ENCODE measurements at regions not wholly inside any gene's neighbourhood (a gene's known extent, or its start where the extent isn't known, plus 50 kb on each side); places are given as distances from the start of the nearest gene placed in this dataset.

DNA sequence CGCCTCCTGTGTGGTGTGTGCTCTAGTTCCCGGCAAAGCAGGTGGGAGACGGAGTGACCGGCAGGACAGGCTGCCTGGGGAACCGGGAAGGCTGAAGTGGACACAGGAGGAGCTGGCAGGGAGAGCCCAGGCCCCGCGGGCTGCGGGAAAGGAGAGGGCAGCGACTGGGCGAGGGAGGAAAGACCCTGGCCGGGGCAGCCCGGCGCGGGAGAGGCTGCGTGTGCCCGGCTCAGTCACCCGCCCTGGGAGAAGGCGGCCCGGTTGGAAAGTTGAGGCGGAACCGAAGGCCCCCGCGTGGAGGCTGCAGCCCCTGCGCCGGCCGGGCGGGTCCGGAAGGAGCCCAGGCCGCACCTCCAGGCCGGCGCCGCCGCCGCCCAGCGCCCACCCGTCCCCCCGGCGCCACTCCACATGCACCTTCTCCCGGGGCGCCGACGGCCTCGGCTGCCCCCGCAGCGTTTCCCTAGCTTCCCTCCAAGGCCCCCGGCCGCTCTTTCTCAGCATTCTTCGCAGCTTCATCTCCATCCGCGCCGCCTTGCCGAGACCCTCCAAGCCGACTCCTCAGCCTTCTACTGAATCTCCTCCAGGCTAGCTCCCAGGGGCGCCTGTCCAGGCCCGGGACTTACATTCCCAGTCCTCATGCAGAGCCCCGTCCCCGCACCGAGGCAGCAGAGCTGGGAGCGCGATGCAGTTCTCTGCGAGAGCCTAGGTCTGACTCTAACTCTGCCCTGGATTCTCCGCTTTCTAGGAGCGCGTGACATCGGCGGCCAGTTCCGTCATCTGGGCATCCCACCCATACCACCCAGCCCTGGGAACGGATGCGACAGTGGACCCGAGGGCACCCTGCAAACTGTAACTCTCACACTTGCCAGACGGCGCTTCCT is 152.0 kb downstream of the ERCC6L2 start:
- TF ChIP-seq, protein P1, sequence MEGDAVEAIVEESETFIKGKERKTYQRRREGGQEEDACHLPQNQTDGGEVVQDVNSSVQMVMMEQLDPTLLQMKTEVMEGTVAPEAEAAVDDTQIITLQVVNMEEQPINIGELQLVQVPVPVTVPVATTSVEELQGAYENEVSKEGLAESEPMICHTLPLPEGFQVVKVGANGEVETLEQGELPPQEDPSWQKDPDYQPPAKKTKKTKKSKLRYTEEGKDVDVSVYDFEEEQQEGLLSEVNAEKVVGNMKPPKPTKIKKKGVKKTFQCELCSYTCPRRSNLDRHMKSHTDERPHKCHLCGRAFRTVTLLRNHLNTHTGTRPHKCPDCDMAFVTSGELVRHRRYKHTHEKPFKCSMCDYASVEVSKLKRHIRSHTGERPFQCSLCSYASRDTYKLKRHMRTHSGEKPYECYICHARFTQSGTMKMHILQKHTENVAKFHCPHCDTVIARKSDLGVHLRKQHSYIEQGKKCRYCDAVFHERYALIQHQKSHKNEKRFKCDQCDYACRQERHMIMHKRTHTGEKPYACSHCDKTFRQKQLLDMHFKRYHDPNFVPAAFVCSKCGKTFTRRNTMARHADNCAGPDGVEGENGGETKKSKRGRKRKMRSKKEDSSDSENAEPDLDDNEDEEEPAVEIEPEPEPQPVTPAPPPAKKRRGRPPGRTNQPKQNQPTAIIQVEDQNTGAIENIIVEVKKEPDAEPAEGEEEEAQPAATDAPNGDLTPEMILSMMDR (IDR thresholded peaks at IDR 0.05; ENCODE audit: extremely low read depth, low read depth, low read length): no peak

DNA sequence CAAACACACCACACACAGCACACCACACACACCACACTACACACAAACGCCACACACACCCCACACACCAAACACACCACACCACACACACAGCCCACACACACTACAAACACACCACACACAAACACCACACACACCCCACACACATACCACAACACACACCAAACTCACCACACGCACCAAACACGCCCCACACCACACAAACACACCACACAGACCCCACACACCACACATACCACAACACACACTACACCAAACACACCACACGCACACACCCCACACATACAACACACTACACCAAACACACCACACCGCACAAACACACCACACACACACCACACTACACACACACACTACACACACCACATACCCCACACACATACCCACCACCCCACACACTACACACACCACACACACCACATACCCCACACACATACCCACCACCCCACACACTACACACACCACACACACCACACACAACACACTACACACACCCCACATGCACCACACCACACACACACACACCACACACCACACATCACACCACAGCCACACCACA is 151.2 kb downstream of the ERCC6L2 start:
- Histone ChIP-seq H3K27ac (ENCODE audit: low read depth, low read length) (no peak overlapping the region), H4K20me1 (ENCODE audit: insufficient read depth, low read length) (no peaks in the 10 kb centered on the region), H3K79me2 (ENCODE audit: insufficient read depth, low read length) (no peaks in the 10 kb centered on the region), H3K27me3 (ENCODE audit: insufficient read depth, low read length) (peaks cover 53% of the 10 kb centered on the region), H3K9me3 (ENCODE audit: low read depth, low read length) (no peaks in the 10 kb centered on the region), H3K4me1 (ENCODE audit: insufficient read depth, low read length) (no peaks in the 10 kb centered on the region), H2AFZ (ENCODE audit: low read length) (no peak overlapping the region), H3K4me2 (ENCODE audit: insufficient read depth, low read length) (no peak overlapping the region), H3K4me3 (ENCODE audit: insufficient read depth, low read length) (no peak overlapping the region), H3K36me3 (ENCODE audit: insufficient read depth, low read length) (no peaks in the 10 kb centered on the region)
- TF ChIP-seq, protein P1 (IDR thresholded peaks at IDR 0.05; ENCODE audit: extremely low read depth, low read depth, low read length): no peak
- DNase-seq (ENCODE audit: insufficient read length, low spot score, missing footprints): no peak

More for the DNA sequence above, 152.0 kb downstream of the ERCC6L2 start:
- Histone ChIP-seq H3K4me3 (ENCODE audit: insufficient read depth, low read length) (no peak overlapping the region), H3K27me3 (ENCODE audit: insufficient read depth, low read length) (peaks cover 45% of the 10 kb centered on the region), H2AFZ (ENCODE audit: low read length) (no peak overlapping the region), H3K9me3 (ENCODE audit: low read depth, low read length) (no peaks in the 10 kb centered on the region), H3K79me2 (ENCODE audit: insufficient read depth, low read length) (no peaks in the 10 kb centered on the region), H4K20me1 (ENCODE audit: insufficient read depth, low read length) (no peaks in the 10 kb centered on the region), H3K4me2 (ENCODE audit: insufficient read depth, low read length) (no peak overlapping the region), H3K36me3 (ENCODE audit: insufficient read depth, low read length) (no peaks in the 10 kb centered on the region), H3K4me1 (ENCODE audit: insufficient read depth, low read length) (no peaks in the 10 kb centered on the region), H3K27ac (ENCODE audit: low read depth, low read length) (no peak overlapping the region)
- DNase-seq (ENCODE audit: insufficient read length, low spot score, missing footprints): no peak

DNA sequence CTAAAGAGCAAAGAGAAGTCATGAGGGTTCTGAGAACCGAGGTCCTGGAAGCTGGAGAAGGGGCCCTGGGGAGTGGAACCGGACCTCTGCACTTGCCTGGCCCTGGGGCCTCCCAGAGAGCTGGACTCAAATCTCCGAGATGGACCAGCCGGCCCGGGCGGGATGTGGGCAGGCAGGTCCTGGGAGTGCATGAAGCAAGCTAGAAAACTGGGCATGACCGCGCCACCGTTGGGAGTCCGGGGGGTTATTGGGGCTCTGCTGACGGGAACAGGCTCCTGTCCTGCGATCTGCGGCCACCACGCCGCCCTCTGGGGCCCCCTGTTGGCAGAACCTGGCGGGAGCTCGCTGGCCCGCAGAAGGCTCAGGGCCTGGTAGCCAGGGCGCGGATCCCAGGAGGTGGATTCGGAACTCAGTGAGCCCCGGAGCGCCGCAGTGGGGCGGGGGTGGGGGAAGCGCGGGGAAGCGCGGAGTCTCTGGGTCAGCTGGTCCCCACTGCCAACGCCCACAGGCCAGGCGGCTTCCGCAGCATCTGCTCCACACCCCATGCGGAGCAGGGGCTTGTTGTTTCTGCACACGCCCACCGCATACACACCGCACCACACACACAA is 150.6 kb downstream of the ERCC6L2 start:
- Histone ChIP-seq H3K4me2 (ENCODE audit: insufficient read depth, low read length) (no peak overlapping the region), H3K27me3 (ENCODE audit: insufficient read depth, low read length) (peaks cover 57% of the 10 kb centered on the region), H3K4me1 (ENCODE audit: insufficient read depth, low read length) (no peaks in the 10 kb centered on the region), H4K20me1 (ENCODE audit: insufficient read depth, low read length) (no peaks in the 10 kb centered on the region), H3K27ac (ENCODE audit: low read depth, low read length) (no peak overlapping the region), H3K79me2 (ENCODE audit: insufficient read depth, low read length) (no peaks in the 10 kb centered on the region), H2AFZ (ENCODE audit: low read length) (no peak overlapping the region), H3K9me3 (ENCODE audit: low read depth, low read length) (no peaks in the 10 kb centered on the region), H3K4me3 (ENCODE audit: insufficient read depth, low read length) (no peak overlapping the region), H3K36me3 (ENCODE audit: insufficient read depth, low read length) (no peaks in the 10 kb centered on the region)
- TF ChIP-seq, protein P1 (IDR thresholded peaks at IDR 0.05; ENCODE audit: extremely low read depth, low read depth, low read length): no peak
- DNase-seq (ENCODE audit: insufficient read length, low spot score, missing footprints): no peak

DNA sequence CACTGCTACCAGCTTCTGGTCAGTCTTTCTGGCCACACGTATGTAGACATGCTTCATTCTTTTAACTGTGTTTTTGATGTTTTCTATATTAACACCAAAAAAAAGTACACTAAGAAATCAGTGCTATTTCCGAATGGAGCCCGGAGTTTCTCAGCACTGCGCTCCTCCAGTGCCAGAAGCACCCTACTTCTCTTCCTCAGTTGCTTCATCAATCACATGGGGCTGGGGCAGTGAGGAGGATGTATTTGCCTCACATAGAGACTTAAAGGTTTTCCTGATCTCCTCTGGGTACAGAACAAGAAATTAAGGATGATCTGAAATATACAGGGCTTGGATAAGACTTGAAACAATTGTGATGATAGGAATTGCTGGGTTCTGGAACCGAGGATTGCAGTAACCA is 148.0 kb downstream of the ERCC6L2 start:
- Histone ChIP-seq H3K4me1 (ENCODE audit: insufficient read depth, low read length) (no peaks in the 10 kb centered on the region), H4K20me1 (ENCODE audit: insufficient read depth, low read length) (peaks cover 4% of the 10 kb centered on the region), H3K9me3 (ENCODE audit: low read depth, low read length) (no peaks in the 10 kb centered on the region), H3K27me3 (ENCODE audit: insufficient read depth, low read length) (peaks cover 63% of the 10 kb centered on the region), H3K4me2 (ENCODE audit: insufficient read depth, low read length) (no peak overlapping the region), H3K36me3 (ENCODE audit: insufficient read depth, low read length) (no peaks in the 10 kb centered on the region), H3K4me3 (ENCODE audit: insufficient read depth, low read length) (no peak overlapping the region), H3K79me2 (ENCODE audit: insufficient read depth, low read length) (no peaks in the 10 kb centered on the region), H2AFZ (ENCODE audit: low read length) (no peak overlapping the region), H3K27ac (ENCODE audit: low read depth, low read length) (no peak overlapping the region)
- DNase-seq (ENCODE audit: insufficient read length, low spot score, missing footprints): no peak
- TF ChIP-seq, protein P1 (IDR thresholded peaks at IDR 0.05; ENCODE audit: extremely low read depth, low read depth, low read length): no peak
